ENCODE measurements at regions not wholly inside any gene's neighbourhood (a gene's known extent, or its start where the extent isn't known, plus 50 kb on each side); places are given as distances from the start of the nearest gene placed in this dataset.
"Not testable (repeated sequence)": the region's sequence is repeated elsewhere in the genome, so short reads cannot be mapped to it uniquely, and the experiment has no call there.

DNA sequence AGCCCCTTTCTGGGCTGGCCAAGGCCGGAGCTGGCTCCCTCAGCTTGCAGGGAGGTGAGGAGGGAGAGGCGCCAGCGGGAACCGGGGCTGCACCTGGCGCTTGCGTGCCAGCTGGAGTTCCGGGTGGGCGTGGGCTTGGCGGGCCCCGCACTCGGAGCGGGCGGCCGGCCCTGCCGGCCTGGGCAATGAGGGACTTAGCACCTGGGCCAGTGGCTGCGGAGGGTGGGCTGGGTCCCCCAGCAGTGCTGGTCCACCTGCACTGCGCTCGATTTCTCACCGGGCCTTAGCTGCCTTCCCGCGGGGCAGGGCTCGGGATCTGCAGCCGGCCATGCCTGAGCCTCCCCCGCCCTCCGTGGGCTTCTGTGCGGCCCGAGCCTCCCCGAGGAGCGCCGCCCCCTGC lies 331.5 kb upstream of the KYNU start:
- FAIRE-seq; H4K8ac ChIP-seq (ENCODE audit: extremely low read depth, insufficient read depth, low read length); H3K36me3 ChIP-seq (ENCODE audit: control insufficient read depth in 2 of 4, insufficient read depth in 4 of 4, low read length in 3 of 4); H3K14ac ChIP-seq (ENCODE audit: insufficient read length); H3K18ac ChIP-seq (ENCODE audit: extremely low read depth, low read length); H3K23ac ChIP-seq (ENCODE audit: insufficient read length); H2BK20ac ChIP-seq (ENCODE audit: low read length); DNase-seq (ENCODE audit: low read depth in 1 of 2, low spot score in 2 of 2); H3K4me3 ChIP-seq (ENCODE audit: extremely low read depth in 1 of 4, insufficient read depth in 2 of 4, low read depth in 3 of 4, low read length in 4 of 4); H3K9ac ChIP-seq (replicated peaks in 1 of 4; ENCODE audit: extremely low read depth in 1 of 4, low read depth in 3 of 4, low read length in 3 of 4); H4K91ac ChIP-seq (replicated peaks; ENCODE audit: insufficient read length, low read length); H4K20me1 ChIP-seq (replicated peaks in 1 of 2; ENCODE audit: control insufficient read depth in 1 of 2, insufficient read depth in 2 of 2, low read length in 2 of 2); H2BK120ac ChIP-seq (replicated peaks; ENCODE audit: low read depth, low read length); H2BK5ac ChIP-seq (ENCODE audit: low read depth, low read length); H4K5ac ChIP-seq (ENCODE audit: insufficient read length, low read depth, low read length); H3K56ac ChIP-seq (replicated peaks; ENCODE audit: insufficient read length, low read depth, low read length); H3K23me2 ChIP-seq (ENCODE audit: low read depth, low read length); H3K79me1 ChIP-seq (ENCODE audit: low read depth, low read length); CTCF ChIA-PET (ENCODE audit: partially characterized antibody); H3K27me3 ChIP-seq (replicated peaks in 1 of 4; ENCODE audit: control insufficient read depth in 3 of 4, extremely low read depth in 1 of 4, insufficient read depth in 3 of 4, low read length in 3 of 4); H2BK12ac ChIP-seq (ENCODE audit: low read depth, low read length); H2AK5ac ChIP-seq (ENCODE audit: low read depth, low read length); H2AFZ ChIP-seq (ENCODE audit: low read length); H3K27ac ChIP-seq (ENCODE audit: low read depth, low read length); H3K9me3 ChIP-seq (ENCODE audit: insufficient read depth in 2 of 2, low read depth in 1 of 2, low read length in 1 of 2); H3K4ac ChIP-seq (replicated peaks; ENCODE audit: insufficient read length, low read depth, low read length); H3K79me2 ChIP-seq (ENCODE audit: control insufficient read depth in 1 of 2, insufficient read depth in 2 of 2, low read length in 2 of 2); H2BK15ac ChIP-seq (ENCODE audit: low read length); POLR2A ChIA-PET (ENCODE audit: partially characterized antibody); H3K4me2 ChIP-seq (ENCODE audit: insufficient read depth in 1 of 2, low read depth in 2 of 2, low read length in 2 of 2); H3K4me1 ChIP-seq (replicated peaks in 1 of 4; ENCODE audit: control insufficient read depth in 3 of 4, insufficient read depth in 4 of 4, low read length in 3 of 4): not testable (repeated sequence)
- 95% methylated on average over 21 of the region's 30 CpGs; no CpG with 5 or more reads in 1 of the 2 experiments for WGBS, 2 experiments (ENCODE audit: extremely low coverage in 1 of 2, insufficient coverage in 1 of 2, insufficient read length in 1 of 2, insufficient replicate concordance in 2 of 2, low coverage in 1 of 2, low lambda C conversion rate in 2 of 2, missing lambda C conversion rate in 1 of 2)

All from H1 (cell line).